ENCODE measurements at regions not wholly inside any gene's neighbourhood (a gene's known extent, or its start where the extent isn't known, plus 50 kb on each side); places are given as distances from the start of the nearest gene placed in this dataset.

GRCh38 chr4:66955784-66956183, 589.5 kb downstream of the CENPC start:
- TF ChIP-seq CTCF (IDR thresholded peaks at IDR 0.05; ENCODE audit: extremely low read depth in 1 of 2, insufficient read depth in 1 of 2, low read depth in 1 of 2, low read length in 2 of 2) (no peak), MYC (IDR thresholded peaks at IDR 0.05; ENCODE audit: low read depth, low read length) (no peak), POLR2A (IDR thresholded peaks at IDR 0.05; ENCODE audit: low read depth, low read length) (no peak), EZH2 (IDR thresholded peaks at IDR 0.05; ENCODE audit: borderline replicate concordance, low read depth, low read length, severe bottlenecking) (no peak)

All from endothelial cell of umbilical vein (primary cell).